Transverse colon (tissue), 4 donors: ENCODE measurements at regions not wholly inside any gene's neighbourhood (a gene's known extent, or its start where the extent isn't known, plus 50 kb on each side); places are given as distances from the start of the nearest gene placed in this dataset.

Source experiments
- DNase-seq: peaks from one replicate; pipeline ENCODE4 v3.0.0-alpha.2; 2019
- H3K27ac ChIP-seq, 4 donors: fragments of 200-600 bp; sonication (generic); 2 replicates each; pipeline ENCODE4 v1.5.1; 2016 to 2018; ENCODE audit warnings: inconsistent platforms in 4 of 4
- H3K27me3 ChIP-seq: fragments of 200-600 bp; sonication (generic); 2 replicates; pipeline ENCODE4 v1.5.1; 2017; ENCODE audit warnings: inconsistent platforms
- H3K36me3 ChIP-seq, 4 donors: fragments of 200-600 bp; sonication (generic); 2 replicates each; pipeline ENCODE4 v1.5.1; 2017 to 2019; ENCODE audit warnings: inconsistent platforms in 4 of 4
- H3K4me1 ChIP-seq, 4 donors: fragments of 200-600 bp; sonication (generic); 2 replicates each; pipeline ENCODE4 v1.5.1; 2017 to 2020; ENCODE audit warnings: inconsistent platforms in 4 of 4
- H3K4me3 ChIP-seq, 4 donors: fragments of 200-600 bp; sonication (generic); 1 replicate in 1 of 4; 2 replicates in 3 of 4; pipeline versions ENCODE4 v1.5.1 to v1.6.1; 2017 to 2019; ENCODE audit warnings: inconsistent platforms in 4 of 4
- H3K9me3 ChIP-seq, 2 donors: fragments of 200-600 bp; sonication (generic); 2 replicates each; pipeline ENCODE4 v1.5.1; 2017 to 2019; ENCODE audit warnings: inconsistent platforms in 2 of 2
- CTCF ChIP-seq, 5 experiments: fragments of 200-600 bp in 3 of 5; fragments of 450-650 bp in 2 of 5; sonication (generic) in 3 of 5; IDR thresholded peaks; 1 replicate in 2 of 5; 2 replicates in 3 of 5; pipeline ENCODE4 v1.5.1; 2016 to 2017; ENCODE audit warnings: antibody characterized with exemption in 5 of 5, inconsistent platforms in 3 of 5, mild to moderate bottlenecking in 2 of 5, moderate library complexity in 1 of 5
- EP300 ChIP-seq: sonication (generic); formaldehyde crosslinking; IDR thresholded peaks from one replicate; pipeline ENCODE4 v1.6.1; 2017; ENCODE audit warnings: antibody characterized with exemption, low read depth
- POLR2A ChIP-seq: fragments of 450-650 bp; IDR thresholded peaks from one replicate; pipeline ENCODE4 v1.6.1; 2016; ENCODE audit warnings: antibody characterized with exemption, mild to moderate bottlenecking, moderate library complexity
- POLR2AphosphoS5 ChIP-seq, 3 donors: sonication (generic); formaldehyde crosslinking; IDR thresholded peaks; one replicate each; pipeline ENCODE4 v1.6.1; 2016; ENCODE audit warnings: antibody characterized with exemption in 3 of 3
- WGBS, 2 donors: methylation state at CpG; one replicate each; pipeline ENCODE4 v1.1.5; 2018; ENCODE audit warnings: low coverage in 1 of 2; 5-methylcytosine and 5-hydroxymethylcytosine counted together
- in situ Hi-C, 4 donors: fragments of 200-750 bp; cut with MboI; loops; one replicate each; pipeline versions ENCODE4 v1.15.0 to v1.15.1; 2017; ENCODE audit warnings: low sequenced_read_pairs in 3 of 4, low pct_ligation_motif_present in 1 of 4, low pct_unique_long_range_greater_than_20kb in 1 of 4
- intact Hi-C: fragments of 100-400 bp; cut with DNase I; formaldehyde crosslinking; loops from one replicate; pipeline ENCODE4 v1.15.1; 2023; ENCODE audit warnings: low total_unique reads

DNA sequence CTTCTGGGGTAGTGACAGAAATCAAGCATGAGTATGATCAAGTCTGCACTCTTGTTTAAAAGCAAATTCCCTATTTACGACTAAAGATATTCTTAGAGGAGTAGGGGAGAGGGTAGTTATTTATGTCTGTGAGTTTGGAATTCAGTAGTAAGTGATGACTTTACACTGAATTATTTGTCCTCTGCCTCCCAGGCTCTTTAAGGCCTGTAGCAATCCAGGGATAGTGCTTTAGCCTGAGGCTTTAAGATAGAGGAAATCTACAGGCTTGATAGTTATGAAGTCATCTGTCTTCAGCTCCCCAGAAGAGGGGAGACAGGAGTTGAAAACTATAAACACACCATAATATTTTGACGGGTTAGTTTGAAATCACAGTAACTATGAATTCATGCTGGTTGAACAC, 664.5 kb downstream of the EPM2A start:
- H3K4me3 ChIP-seq: no peak overlapping the region
- TF ChIP-seq CTCF (IDR thresholded peaks at IDR 0.05) (no peak), POLR2AphosphoS5 (IDR thresholded peaks at IDR 0.05) (no peak), POLR2A (no peak), EP300 (no peak)
- no peak overlapping the region for H3K27ac ChIP-seq
- no peak for DNase-seq
- WGBS, 2 donors: 67 to 81% methylated on average over 2 of the region's 2 CpGs
- H3K27me3 ChIP-seq: no peaks in the 10 kb centered on the region
- no peaks in the 10 kb centered on the region for H3K4me1 ChIP-seq
- intact Hi-C loops: no loop called here
- H3K9me3 ChIP-seq: no peaks in the 10 kb centered on the region
- in situ Hi-C loops: no loop called here
- no peaks in the 10 kb centered on the region for H3K36me3 ChIP-seq

DNA sequence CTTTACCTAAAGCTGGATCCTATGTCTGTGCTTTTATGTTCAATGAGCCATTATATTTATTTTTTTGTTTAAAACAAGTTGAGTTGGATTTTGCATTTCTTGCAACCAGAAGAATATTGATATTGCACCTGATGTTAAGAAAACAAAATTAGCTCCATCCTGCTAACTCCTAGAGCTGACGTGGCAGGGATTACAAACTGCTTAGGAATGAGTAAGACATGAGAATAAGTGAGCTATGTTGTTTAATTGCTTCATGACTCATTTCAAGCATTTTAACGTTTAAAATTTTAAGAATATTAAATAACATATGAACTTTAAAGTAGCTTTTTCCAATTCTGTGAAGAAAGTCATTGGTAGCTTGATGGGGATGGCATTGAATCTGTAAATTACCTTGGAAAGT, 663.5 kb downstream of the EPM2A start:
- Histone ChIP-seq H3K27me3 (no peaks in the 10 kb centered on the region), H3K4me3 (no peak overlapping the region), H3K9me3 (no peaks in the 10 kb centered on the region), H3K27ac (no peak overlapping the region), H3K36me3 (no peaks in the 10 kb centered on the region), H3K4me1 (no peaks in the 10 kb centered on the region)
- in situ Hi-C loops: no loop called here
- DNase-seq: no peak
- WGBS, 2 donors: 82 to 83% methylated on average over 2 of the region's 2 CpGs
- TF ChIP-seq EP300: no peak
- TF ChIP-seq CTCF (IDR thresholded peaks at IDR 0.05): no peak
- TF ChIP-seq POLR2AphosphoS5 (IDR thresholded peaks at IDR 0.05): no peak
- TF ChIP-seq POLR2A: no peak
- intact Hi-C loops: no loop called here

DNA sequence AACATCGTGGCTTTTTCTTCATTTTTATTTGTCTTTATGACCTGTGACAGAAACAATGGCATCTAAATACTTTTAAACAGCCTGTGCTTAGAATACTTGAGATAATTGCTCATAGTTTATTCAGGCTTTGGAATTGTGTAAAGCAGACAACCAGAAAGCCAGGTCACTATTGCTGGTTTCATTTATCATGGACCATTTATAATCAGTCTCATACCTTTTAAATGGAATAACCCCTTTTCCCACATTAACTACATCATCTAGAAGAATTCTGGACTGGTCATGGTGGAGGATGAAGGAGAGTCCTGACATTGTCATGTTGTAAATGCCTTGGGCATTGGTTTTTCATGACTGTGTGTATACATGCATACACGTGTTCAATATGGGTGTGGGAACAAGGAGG, 661.5 kb downstream of the EPM2A start:
- intact Hi-C loops: no loop called here
- Histone ChIP-seq H3K4me3 (no peak overlapping the region), H3K27ac (no peak overlapping the region), H3K36me3 (no peaks in the 10 kb centered on the region), H3K9me3 (no peaks in the 10 kb centered on the region), H3K4me1 (no peaks in the 10 kb centered on the region), H3K27me3 (no peaks in the 10 kb centered on the region)
- 63 to 86% methylated on average over 2 of the region's 2 CpGs for WGBS, 2 donors
- DNase-seq: no peak
- in situ Hi-C loops: no loop called here
- TF ChIP-seq CTCF (IDR thresholded peaks at IDR 0.05) (no peak), POLR2A (no peak), EP300 (no peak), POLR2AphosphoS5 (IDR thresholded peaks at IDR 0.05) (no peak)

GRCh38 chr6:145074805-145075204, 660.5 kb downstream of the EPM2A start:
- H3K27me3 ChIP-seq: no peaks in the 10 kb centered on the region

More at GRCh38 chr6:145074805-145075204, 660.5 kb downstream of the EPM2A start:
- no peak for DNase-seq
- no peaks in the 10 kb centered on the region for H3K9me3 ChIP-seq
- intact Hi-C loops (no loop called here), in situ Hi-C loops (no loop called here)
- no peak overlapping the region for H3K4me3 ChIP-seq
- H3K4me1 ChIP-seq: no peaks in the 10 kb centered on the region
- no peaks in the 10 kb centered on the region for H3K36me3 ChIP-seq
- no peak for TF ChIP-seq POLR2A
- no peak for TF ChIP-seq POLR2AphosphoS5 (IDR thresholded peaks at IDR 0.05)
- no peak for TF ChIP-seq CTCF (IDR thresholded peaks at IDR 0.05)
- no peak for TF ChIP-seq EP300
- no peak overlapping the region for H3K27ac ChIP-seq
